Astrocyte (in vitro differentiated cells and primary cell): ENCODE measurements at regions not wholly inside any gene's neighbourhood (a gene's known extent, or its start where the extent isn't known, plus 50 kb on each side); places are given as distances from the start of the nearest gene placed in this dataset.

ENCODE experiments used
- EZH2 ChIP-seq: IDR thresholded peaks from 2 replicates; pipeline ENCODE4 v1.6.1; 2012; ENCODE audit warnings: mild to moderate bottlenecking, low read length, inconsistent platforms; ENCODE audit not compliant: insufficient read depth
- TF ChIP-seq, protein P1 (sequence below): IDR thresholded peaks from 2 replicates; pipeline ENCODE4 v1.5.1; 2011; ENCODE audit warnings: low read depth, mild to moderate bottlenecking, inconsistent platforms, low read length, moderate library complexity; ENCODE audit not compliant: insufficient read depth

DNA sequence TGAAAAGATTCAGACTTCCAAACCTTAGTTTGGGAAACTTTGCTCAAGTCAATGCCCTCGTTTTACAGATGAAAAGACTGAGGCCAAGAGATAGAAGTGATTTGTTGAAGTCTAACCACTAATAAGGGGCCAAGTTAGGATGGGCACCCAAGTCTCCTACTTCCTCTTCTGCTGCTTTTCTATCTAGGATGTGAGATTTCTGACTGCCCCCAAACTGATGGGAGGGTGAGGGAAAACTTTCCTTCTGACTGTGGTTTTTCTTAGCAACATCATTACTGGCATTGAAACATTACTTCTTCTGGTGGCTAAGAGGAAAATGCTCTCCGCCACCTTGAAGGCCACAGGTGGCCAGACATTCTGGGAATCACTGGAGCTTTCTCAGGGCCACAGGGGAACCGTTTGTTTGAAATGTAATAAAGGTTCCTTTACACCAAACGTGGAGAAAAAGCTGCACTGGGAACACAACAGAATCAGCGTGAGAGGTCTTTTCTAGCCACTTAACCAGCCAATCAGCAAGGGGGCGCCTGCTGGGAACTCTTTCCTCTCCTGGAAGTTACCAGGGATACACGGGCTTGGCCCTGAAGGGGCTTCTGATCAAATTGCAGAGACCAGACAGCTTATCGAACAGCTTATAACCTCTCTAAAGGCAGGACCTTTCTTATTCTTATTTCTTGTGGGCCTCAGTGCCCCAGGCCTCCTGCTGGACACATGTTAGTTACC is 115.9 kb upstream of the TEX13D start:
- TF ChIP-seq EZH2 = no peak
- TF ChIP-seq, protein P1, sequence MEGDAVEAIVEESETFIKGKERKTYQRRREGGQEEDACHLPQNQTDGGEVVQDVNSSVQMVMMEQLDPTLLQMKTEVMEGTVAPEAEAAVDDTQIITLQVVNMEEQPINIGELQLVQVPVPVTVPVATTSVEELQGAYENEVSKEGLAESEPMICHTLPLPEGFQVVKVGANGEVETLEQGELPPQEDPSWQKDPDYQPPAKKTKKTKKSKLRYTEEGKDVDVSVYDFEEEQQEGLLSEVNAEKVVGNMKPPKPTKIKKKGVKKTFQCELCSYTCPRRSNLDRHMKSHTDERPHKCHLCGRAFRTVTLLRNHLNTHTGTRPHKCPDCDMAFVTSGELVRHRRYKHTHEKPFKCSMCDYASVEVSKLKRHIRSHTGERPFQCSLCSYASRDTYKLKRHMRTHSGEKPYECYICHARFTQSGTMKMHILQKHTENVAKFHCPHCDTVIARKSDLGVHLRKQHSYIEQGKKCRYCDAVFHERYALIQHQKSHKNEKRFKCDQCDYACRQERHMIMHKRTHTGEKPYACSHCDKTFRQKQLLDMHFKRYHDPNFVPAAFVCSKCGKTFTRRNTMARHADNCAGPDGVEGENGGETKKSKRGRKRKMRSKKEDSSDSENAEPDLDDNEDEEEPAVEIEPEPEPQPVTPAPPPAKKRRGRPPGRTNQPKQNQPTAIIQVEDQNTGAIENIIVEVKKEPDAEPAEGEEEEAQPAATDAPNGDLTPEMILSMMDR = no peak
